ENCODE measurements at regions not wholly inside any gene's neighbourhood (a gene's known extent, or its start where the extent isn't known, plus 50 kb on each side); places are given as distances from the start of the nearest gene placed in this dataset.

- Histone ChIP-seq H3K36me3 (ENCODE audit: control insufficient read depth, insufficient read depth, low read length) (no peaks in the 10 kb centered on the region), H3K27me3 (replicated peaks; ENCODE audit: control insufficient read depth, insufficient read depth, low read length) (no peaks in the 10 kb centered on the region), H3K4me3 (replicated peaks; ENCODE audit: low read depth, low read length) (no peak overlapping the region)
- DNase-seq (ENCODE audit: extremely low read depth, insufficient read length): no peak
- no peak for TF ChIP-seq CTCF (IDR thresholded peaks at IDR 0.05; ENCODE audit: insufficient read depth, low read length, poor library complexity, severe bottlenecking)
Observed at GRCh38 chr4:37737466-37737865, 51.3 kb upstream of the RELL1 start.
